BE2C (cell line): ENCODE measurements at regions not wholly inside any gene's neighbourhood (a gene's known extent, or its start where the extent isn't known, plus 50 kb on each side); places are given as distances from the start of the nearest gene placed in this dataset.
"Not testable (repeated sequence)": the region's sequence is repeated elsewhere in the genome, so short reads cannot be mapped to it uniquely, and the experiment has no call there.

ENCODE experiments used
- DNase-seq: peaks from one replicate; pipeline ENCODE4 v3.0.0-alpha.2; 2020
- H3K27me3 ChIP-seq: fragments of 250-450 bp; sonication (Bioruptor Pico); 2 replicates; pipeline ENCODE4 v1.5.1; 2020; ENCODE audit warnings: mild to moderate bottlenecking
- H3K36me3 ChIP-seq: fragments of 250-450 bp; sonication (Bioruptor Pico); 2 replicates; pipeline ENCODE4 v1.5.1; 2020; ENCODE audit warnings: mild to moderate bottlenecking
- H3K4me1 ChIP-seq: fragments of 250-450 bp; sonication (Bioruptor Pico); 2 replicates; pipeline ENCODE4 v1.5.1; 2020
- H3K4me3 ChIP-seq: 2 replicates; pipeline ENCODE4 v1.5.1; 2011; ENCODE audit warnings: low read depth, low read length
- H3K9me3 ChIP-seq: fragments of 250-450 bp; sonication (Bioruptor Pico); 2 replicates; pipeline ENCODE4 v1.5.1; 2020
- CTCF ChIP-seq: IDR thresholded peaks from 2 replicates; pipeline ENCODE4 v1.5.1; 2012; ENCODE audit warnings: mild to moderate bottlenecking, low read depth, low read length

- TF ChIP-seq CTCF, result peak; percentile 89
- H3K36me3 ChIP-seq, result no peaks in the 10 kb centered on the region
- no peaks in the 10 kb centered on the region for H3K4me1 ChIP-seq
- H3K27me3 ChIP-seq, result no peaks in the 10 kb centered on the region
- H3K9me3 ChIP-seq, result no peaks in the 10 kb centered on the region
- DNase-seq, result peak; percentile 75
- H3K4me3 ChIP-seq, result no peak overlapping the region
These were observed 65.1 kb upstream of the GTF3A start for GRCh38 chr13:27359199-27359821.

DNA sequence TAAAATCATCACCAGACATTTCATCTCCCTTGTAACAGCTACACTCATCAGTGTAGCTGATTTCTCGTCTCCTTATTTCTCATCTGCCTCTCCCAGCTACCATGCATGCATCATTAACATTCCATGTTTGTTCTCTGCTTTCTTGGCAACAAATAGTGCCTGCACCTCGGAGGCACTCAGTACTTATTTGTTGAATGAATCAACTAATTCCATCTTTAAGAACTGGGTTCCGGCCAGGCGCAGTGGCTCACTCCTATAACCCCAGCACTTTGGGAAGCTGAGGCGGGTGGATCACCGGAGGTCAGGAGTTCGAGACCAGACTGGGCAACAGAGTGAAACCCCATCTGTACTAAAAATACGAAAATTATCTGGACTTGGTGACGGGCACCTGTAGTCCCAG, 63.9 kb upstream of the GTF3A start:
- no peaks in the 10 kb centered on the region for H3K9me3 ChIP-seq
- no peak for DNase-seq
- TF ChIP-seq CTCF, result no peak
- H3K4me1 ChIP-seq, result no peaks in the 10 kb centered on the region
- H3K4me3 ChIP-seq, result no peak overlapping the region
- H3K27me3 ChIP-seq, result no peaks in the 10 kb centered on the region
- H3K36me3 ChIP-seq, result no peaks in the 10 kb centered on the region

- peak; percentile 89 for DNase-seq
These were observed 62.2 kb upstream of the GTF3A start for GRCh38 chr13:27362064-27362751.

GRCh38 chr13:27363637-27364036, 60.8 kb upstream of the GTF3A start:
- H3K4me3 ChIP-seq, H3K9me3 ChIP-seq, H3K36me3 ChIP-seq, DNase-seq, H3K4me1 ChIP-seq: not testable (repeated sequence)
- H3K27me3 ChIP-seq, result peaks cover 17% of the 10 kb centered on the region

More at GRCh38 chr13:27362064-27362751, 62.2 kb upstream of the GTF3A start:
- peak; percentile 95 for TF ChIP-seq CTCF
- peak overlapping the region; percentile 59 for H3K4me3 ChIP-seq
- peaks cover 5% of the 10 kb centered on the region for H3K27me3 ChIP-seq
- no peaks in the 10 kb centered on the region for H3K9me3 ChIP-seq
- no peaks in the 10 kb centered on the region for H3K4me1 ChIP-seq
- no peaks in the 10 kb centered on the region for H3K36me3 ChIP-seq

GRCh38 chr13:27367570-27367969, 56.8 kb upstream of the GTF3A start:
- Histone ChIP-seq H3K4me1 (no peaks in the 10 kb centered on the region), H3K9me3 (no peaks in the 10 kb centered on the region), H3K4me3 (no peak overlapping the region), H3K27me3 (peaks cover 33% of the 10 kb centered on the region), H3K36me3 (no peaks in the 10 kb centered on the region)
- DNase-seq, result no peak
- no peak for TF ChIP-seq CTCF

DNA sequence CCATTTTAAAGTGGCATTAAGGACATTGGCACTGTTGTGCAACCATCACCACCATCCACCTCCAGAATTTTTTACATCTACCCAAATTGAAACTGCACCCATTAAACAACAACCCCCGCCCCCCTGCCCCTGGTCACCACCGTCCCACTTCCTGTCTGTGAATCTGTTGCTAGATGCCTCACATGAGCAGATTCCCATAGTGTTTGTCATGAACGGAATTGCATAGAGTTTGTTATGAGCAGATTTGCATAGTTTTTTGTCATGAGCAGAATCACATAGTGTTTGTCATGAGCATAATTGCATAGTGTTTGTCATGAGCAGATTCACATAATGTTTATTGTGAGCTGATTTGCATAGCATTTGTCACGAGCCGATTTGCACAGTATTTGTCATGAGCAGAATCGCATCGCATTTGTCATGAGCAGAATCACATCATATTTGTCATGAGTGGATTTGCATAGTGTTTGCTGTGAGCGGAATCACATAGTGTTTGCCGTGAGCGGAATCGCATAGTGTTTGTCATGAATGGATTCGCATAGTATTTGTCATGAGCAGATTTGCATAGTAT, 54.0 kb upstream of the GTF3A start:
- Histone ChIP-seq H3K9me3 (no peaks in the 10 kb centered on the region), H3K4me3 (no peak overlapping the region), H3K36me3 (no peaks in the 10 kb centered on the region), H3K4me1 (no peaks in the 10 kb centered on the region), H3K27me3 (peaks cover 42% of the 10 kb centered on the region)
- DNase-seq, result no peak
- no peak for TF ChIP-seq CTCF
